ENCODE measurements at regions not wholly inside any gene's neighbourhood (a gene's known extent, or its start where the extent isn't known, plus 50 kb on each side); places are given as distances from the start of the nearest gene placed in this dataset.

GRCh38 chr14:101219896-101220703, 316.6 kb upstream of the RTL1 start:
- TF ChIP-seq POLR2AphosphoS5 (IDR thresholded peaks at IDR 0.05; ENCODE audit: low read depth, low read length) (no peak), FOXP2 (optimal IDR thresholded peaks at IDR 0.05; ENCODE audit: borderline replicate concordance, extremely low read depth, extremely low read length, insufficient read depth) (no peak), SIN3A (IDR thresholded peaks at IDR 0.05; ENCODE audit: borderline replicate concordance, insufficient read depth, low read length) (no peak), TAF1 (IDR thresholded peaks at IDR 0.05; ENCODE audit: borderline replicate concordance, insufficient read depth, low read length) (no peak), REST (IDR thresholded peaks at IDR 0.05; ENCODE audit: insufficient read depth in 1 of 2, low read depth in 2 of 2, low read length in 2 of 2) (no peak)

All from PFSK-1 (cell line).